HFF-Myc (cell line): ENCODE measurements at regions not wholly inside any gene's neighbourhood (a gene's known extent, or its start where the extent isn't known, plus 50 kb on each side); places are given as distances from the start of the nearest gene placed in this dataset.

Source experiments
- DNase-seq: peaks from one replicate; pipeline ENCODE4 v3.0.0-alpha.2; 2011; ENCODE audit warnings: low read depth; ENCODE audit errors: extremely low read depth
- H3K4me3 ChIP-seq: replicated peaks from 2 replicates; pipeline ENCODE4 v1.5.1; 2011; ENCODE audit warnings: low read depth, mild to moderate bottlenecking, control low read depth, low read length
- TF ChIP-seq, protein P1 (sequence below): IDR thresholded peaks from 2 replicates; pipeline ENCODE4 v1.5.1; 2012; ENCODE audit warnings: mild to moderate bottlenecking, low read depth, low read length, control low read depth; ENCODE audit errors: missing control alignments

DNA sequence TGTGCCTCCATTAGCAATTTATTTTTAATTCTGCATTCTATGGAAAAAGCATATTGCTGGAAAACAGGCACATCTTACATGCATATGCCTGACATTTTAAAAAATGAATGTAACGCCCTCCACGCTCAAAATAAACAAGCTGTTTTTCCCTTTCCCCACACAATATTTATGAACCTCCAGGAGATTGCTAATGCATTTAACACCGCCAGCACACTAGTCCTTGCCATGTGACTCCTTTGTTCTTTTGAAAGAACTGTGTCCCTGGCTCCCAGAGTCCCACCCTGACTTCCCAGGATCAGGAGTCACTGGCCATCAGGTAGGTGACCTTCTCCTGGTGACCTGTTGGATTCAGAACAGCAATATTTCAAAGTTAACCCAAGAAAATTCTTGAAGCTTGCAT lies 571.2 kb upstream of the CFAP20DC start:
- no peak overlapping the region for H3K4me3 ChIP-seq
- DNase-seq = no peak
- TF ChIP-seq, protein P1, sequence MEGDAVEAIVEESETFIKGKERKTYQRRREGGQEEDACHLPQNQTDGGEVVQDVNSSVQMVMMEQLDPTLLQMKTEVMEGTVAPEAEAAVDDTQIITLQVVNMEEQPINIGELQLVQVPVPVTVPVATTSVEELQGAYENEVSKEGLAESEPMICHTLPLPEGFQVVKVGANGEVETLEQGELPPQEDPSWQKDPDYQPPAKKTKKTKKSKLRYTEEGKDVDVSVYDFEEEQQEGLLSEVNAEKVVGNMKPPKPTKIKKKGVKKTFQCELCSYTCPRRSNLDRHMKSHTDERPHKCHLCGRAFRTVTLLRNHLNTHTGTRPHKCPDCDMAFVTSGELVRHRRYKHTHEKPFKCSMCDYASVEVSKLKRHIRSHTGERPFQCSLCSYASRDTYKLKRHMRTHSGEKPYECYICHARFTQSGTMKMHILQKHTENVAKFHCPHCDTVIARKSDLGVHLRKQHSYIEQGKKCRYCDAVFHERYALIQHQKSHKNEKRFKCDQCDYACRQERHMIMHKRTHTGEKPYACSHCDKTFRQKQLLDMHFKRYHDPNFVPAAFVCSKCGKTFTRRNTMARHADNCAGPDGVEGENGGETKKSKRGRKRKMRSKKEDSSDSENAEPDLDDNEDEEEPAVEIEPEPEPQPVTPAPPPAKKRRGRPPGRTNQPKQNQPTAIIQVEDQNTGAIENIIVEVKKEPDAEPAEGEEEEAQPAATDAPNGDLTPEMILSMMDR = no peak

DNA sequence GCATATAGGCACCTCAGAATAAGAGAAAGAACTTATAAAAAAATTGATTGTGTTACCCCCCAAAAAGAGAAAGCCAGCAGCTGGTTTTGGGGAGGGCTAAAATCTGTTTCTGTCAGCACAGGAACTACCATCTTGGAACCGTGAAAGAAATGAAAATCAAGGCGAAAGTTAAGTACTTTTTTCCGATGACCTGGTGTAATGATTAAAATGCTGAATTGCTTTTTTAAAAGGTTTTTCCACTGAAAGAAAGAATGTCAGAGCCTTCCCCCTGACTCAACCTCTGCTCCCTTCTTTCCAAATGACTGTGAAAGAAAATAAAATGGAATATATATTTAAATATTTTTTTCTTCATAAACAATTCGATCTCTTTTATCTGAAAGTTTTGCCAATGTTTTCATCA lies 570.5 kb upstream of the CFAP20DC start:
- no peak for DNase-seq
- TF ChIP-seq, protein P1 = no peak
- H3K4me3 ChIP-seq = no peak overlapping the region

DNA sequence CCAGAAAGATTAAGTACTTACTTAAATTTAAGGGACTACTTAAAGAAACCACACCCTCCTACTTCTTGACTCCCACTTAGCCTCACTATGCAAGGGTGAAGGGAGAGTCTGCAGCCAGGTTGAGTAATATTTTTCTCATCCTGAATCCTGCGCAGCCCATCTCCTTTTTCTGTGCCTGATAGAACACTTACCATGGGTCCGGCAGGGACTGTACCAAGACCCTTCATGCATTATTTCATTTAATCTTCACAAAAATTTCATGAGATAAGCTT lies 562.6 kb upstream of the CFAP20DC start:
- TF ChIP-seq, protein P1 = no peak
- H3K4me3 ChIP-seq = no peak overlapping the region
- no peak for DNase-seq

DNA sequence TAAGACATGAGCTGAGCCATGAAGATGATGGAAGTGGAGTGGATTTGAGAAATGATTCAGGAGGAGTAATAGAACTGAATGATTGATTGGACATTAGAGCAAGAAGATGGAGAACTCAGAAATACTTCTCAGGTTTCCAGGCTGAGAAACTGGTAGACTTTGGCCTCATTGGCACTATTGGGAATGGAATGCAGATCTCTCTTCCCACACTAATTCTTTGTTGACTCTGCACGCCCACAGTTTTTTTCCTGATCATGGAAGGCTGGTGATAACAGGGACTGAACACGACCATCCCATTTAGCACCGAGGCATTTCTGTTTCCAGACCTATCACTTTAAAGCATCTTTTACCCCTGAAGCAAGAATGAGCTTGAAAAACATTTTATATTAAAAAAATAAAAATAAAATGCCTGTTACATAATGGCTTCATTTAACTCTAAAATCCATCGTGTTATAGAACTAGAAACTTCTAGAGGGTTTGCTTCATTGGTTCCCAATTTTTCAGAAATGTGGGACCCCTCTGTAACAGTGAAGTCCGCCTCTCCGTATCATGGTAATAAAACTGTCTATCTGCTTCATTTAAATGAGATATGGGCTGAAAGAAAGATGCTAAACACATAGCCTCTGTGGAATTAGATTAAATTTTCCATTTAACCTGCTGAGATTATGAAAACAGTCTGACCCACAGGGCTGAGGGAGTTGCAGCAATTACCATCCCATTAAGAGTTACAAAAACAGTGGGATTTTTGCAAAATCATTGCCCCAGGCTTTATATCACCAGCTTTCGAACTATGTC lies 562.0 kb upstream of the CFAP20DC start:
- no peak overlapping the region for H3K4me3 ChIP-seq
- DNase-seq = no peak
- TF ChIP-seq, protein P1 = no peak

DNA sequence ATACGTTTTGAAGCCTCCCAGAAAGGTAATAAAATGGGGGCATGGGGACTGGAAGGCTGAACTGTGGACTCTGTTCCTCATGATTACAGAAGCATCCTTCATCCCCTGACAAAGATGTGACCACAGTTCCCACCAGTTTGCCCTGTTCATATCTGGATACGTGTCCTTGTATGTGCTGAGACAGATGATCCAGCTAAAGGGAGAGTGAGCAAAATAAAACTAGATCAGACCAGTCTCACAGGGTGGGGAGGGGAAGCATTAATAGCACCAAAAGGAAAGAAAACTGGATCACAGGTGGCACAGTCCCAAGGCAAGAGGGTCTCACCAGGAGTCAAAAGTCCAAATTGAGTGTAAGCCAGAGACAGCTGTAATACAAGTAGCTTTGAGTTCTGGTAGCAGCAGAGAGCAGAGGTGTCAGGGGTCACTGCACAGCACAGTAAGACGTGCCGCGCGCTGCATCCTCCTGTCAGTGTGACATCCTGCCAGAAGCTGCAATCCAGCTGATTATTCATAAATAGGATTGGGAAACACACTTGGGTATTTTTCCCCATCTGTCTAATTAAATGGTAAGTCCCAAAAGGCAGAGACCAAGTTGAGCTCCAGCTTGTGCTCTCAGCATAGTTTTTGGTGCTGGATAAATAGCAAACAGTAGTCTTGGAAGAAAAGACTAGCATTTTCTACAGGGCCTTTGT lies 560.0 kb upstream of the CFAP20DC start:
- H3K4me3 ChIP-seq = no peak overlapping the region
- no peak for DNase-seq
- TF ChIP-seq, protein P1 = no peak

DNA sequence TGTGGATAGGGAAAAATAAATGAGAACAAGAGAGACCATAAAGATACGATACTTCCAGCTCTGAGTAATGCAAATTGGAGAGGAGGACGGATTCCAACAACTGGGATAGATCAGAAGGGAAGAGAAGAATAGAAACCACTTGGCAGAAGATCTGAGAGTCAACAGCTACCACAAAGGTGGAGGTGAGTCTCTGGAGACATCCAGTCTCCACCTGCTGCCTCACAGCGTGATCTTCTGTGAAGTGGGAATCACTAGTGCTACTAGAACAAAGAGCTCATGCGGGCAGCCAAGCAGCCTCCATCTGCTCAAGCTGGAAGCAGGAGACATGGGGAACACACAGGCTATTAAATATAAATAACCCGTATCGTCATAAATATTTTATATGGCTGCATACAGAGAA lies 558.5 kb upstream of the CFAP20DC start:
- no peak for DNase-seq
- TF ChIP-seq, protein P1 = no peak
- H3K4me3 ChIP-seq = no peak overlapping the region
